AG09319 (cell line): ENCODE measurements at regions not wholly inside any gene's neighbourhood (a gene's known extent, or its start where the extent isn't known, plus 50 kb on each side); places are given as distances from the start of the nearest gene placed in this dataset.

Experiments
- DNase-seq: peaks from one replicate; pipeline ENCODE4 v3.0.0-alpha.2; 2010; ENCODE audit warnings: low read depth; ENCODE audit errors: extremely low read depth
- CTCF ChIP-seq: IDR thresholded peaks from 2 replicates; pipeline ENCODE4 v1.5.1; 2011; ENCODE audit warnings: low read depth, mild to moderate bottlenecking, inconsistent platforms, low read length, moderate library complexity

- no peak for TF ChIP-seq CTCF
- DNase-seq, result no peak
Measured at GRCh38 chr14:98685725-98686124, 586.3 kb downstream of the BCL11B start.

GRCh38 chr14:98688446-98688845, 583.6 kb downstream of the BCL11B start:
- TF ChIP-seq CTCF, result no peak
- DNase-seq, result no peak

GRCh38 chr14:98689951-98690350, 582.0 kb downstream of the BCL11B start:
- no peak for TF ChIP-seq CTCF

GRCh38 chr14:98692832-98693231, 579.2 kb downstream of the BCL11B start:
- DNase-seq, result no peak
- TF ChIP-seq CTCF, result no peak

More at GRCh38 chr14:98689951-98690350, 582.0 kb downstream of the BCL11B start:
- DNase-seq, result no peak

- DNase-seq, result no peak
- no peak for TF ChIP-seq CTCF
Measured at GRCh38 chr14:98694541-98694940, 577.5 kb downstream of the BCL11B start.

- DNase-seq, result no peak
- no peak for TF ChIP-seq CTCF
Measured at GRCh38 chr14:98695809-98696208, 576.2 kb downstream of the BCL11B start.

- no peak for DNase-seq
- TF ChIP-seq CTCF, result no peak
Measured at GRCh38 chr14:98698341-98698740, 573.7 kb downstream of the BCL11B start.

- no peak for DNase-seq
Measured at GRCh38 chr14:98700748-98701147, 571.2 kb downstream of the BCL11B start.

More at GRCh38 chr14:98700748-98701147, 571.2 kb downstream of the BCL11B start:
- no peak for TF ChIP-seq CTCF
